C4-2B (cell line): ENCODE measurements at regions not wholly inside any gene's neighbourhood (a gene's known extent, or its start where the extent isn't known, plus 50 kb on each side); places are given as distances from the start of the nearest gene placed in this dataset.
"Not testable (repeated sequence)": the region's sequence is repeated elsewhere in the genome, so short reads cannot be mapped to it uniquely, and the experiment has no call there.

Experiments used
- H3K27ac ChIP-seq: fragments of 450-650 bp; 2 replicates; pipeline ENCODE4 v1.5.1; 2017
- ZFX ChIP-seq: fragments of 450-650 bp; IDR thresholded peaks from 2 replicates; pipeline ENCODE4 v1.6.1; 2017
- TF ChIP-seq, protein P1 (sequence below): fragments of 450-650 bp; conservative IDR thresholded peaks from 2 replicates; pipeline ENCODE4 v1.5.1; 2017; ENCODE audit warnings: mild to moderate bottlenecking

DNA sequence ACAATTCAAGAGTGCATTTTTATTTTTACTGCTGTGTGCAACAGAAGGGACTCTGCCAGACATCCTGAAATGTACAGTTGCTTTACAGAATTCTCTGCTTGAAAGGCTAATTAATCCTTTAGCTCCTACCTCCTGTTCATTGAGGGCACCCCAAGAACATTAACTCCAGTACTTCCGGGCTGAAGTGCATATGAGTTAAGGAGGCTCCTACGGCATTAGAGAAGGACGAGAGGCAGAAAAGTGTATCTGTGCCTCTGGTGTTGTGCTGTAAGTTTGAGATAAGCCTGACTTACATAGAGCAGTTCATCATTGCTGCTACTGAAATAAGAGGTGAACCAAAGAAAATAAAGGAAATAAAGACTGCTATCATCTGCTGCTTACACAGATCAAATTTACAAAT, 609.3 kb upstream of the ADGRB3 start:
- TF ChIP-seq, protein P1, sequence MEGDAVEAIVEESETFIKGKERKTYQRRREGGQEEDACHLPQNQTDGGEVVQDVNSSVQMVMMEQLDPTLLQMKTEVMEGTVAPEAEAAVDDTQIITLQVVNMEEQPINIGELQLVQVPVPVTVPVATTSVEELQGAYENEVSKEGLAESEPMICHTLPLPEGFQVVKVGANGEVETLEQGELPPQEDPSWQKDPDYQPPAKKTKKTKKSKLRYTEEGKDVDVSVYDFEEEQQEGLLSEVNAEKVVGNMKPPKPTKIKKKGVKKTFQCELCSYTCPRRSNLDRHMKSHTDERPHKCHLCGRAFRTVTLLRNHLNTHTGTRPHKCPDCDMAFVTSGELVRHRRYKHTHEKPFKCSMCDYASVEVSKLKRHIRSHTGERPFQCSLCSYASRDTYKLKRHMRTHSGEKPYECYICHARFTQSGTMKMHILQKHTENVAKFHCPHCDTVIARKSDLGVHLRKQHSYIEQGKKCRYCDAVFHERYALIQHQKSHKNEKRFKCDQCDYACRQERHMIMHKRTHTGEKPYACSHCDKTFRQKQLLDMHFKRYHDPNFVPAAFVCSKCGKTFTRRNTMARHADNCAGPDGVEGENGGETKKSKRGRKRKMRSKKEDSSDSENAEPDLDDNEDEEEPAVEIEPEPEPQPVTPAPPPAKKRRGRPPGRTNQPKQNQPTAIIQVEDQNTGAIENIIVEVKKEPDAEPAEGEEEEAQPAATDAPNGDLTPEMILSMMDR = no peak
- no peak for TF ChIP-seq ZFX
- H3K27ac ChIP-seq = no peak overlapping the region

DNA sequence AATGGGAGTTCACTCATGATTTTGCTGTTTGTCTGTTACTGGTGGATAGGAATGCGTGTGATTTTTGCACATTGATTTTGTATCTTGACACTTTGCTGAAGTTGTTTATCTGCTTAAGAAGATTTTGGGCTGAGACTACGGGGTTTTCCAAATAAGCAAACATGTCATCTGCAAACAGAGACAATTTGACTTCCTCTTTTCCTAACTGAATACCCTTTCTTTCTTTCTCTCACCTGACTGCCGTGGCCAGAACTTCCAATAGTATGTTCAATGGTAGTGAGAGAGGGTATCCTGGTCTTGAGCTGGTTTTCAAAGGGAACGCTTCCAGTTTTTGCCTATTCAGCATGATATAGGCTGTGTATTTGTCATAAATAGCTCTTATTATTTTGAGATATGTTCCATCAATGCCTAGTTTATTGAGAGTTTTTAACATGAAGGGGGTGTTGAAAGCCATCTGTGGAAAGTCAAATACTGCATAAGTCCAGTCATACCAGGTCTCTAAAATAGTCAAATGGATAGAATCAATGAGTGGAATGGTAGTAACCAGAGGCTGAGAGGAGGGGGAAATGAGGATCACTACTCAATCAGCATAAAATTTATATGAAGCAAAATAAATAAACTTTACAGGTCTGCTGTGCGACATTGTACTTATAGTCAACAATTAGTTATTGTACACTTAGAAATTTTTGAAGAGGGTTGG, 610.4 kb upstream of the ADGRB3 start:
- TF ChIP-seq ZFX = no peak
- TF ChIP-seq, protein P1 = no peak
- no peak overlapping the region for H3K27ac ChIP-seq

DNA sequence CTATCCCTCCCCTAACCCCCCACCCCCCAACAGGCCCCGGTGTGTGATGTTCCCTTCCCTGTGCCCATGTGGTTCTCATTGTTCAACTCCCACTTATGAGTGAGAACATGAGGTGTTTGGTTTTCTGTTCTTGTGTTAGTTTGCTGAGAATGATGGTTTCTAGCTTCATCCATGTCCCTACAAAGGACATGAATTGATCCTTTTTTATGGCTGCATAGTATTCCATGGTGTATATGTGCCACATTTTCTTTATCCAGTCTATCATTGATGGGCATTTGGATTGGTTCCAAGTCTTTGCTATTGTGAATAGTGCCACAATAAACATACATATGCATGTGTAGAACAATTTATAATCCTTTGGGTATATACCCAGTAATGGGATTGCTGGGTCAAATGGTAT, 612.1 kb upstream of the ADGRB3 start:
- not testable (repeated sequence) for H3K27ac ChIP-seq

DNA sequence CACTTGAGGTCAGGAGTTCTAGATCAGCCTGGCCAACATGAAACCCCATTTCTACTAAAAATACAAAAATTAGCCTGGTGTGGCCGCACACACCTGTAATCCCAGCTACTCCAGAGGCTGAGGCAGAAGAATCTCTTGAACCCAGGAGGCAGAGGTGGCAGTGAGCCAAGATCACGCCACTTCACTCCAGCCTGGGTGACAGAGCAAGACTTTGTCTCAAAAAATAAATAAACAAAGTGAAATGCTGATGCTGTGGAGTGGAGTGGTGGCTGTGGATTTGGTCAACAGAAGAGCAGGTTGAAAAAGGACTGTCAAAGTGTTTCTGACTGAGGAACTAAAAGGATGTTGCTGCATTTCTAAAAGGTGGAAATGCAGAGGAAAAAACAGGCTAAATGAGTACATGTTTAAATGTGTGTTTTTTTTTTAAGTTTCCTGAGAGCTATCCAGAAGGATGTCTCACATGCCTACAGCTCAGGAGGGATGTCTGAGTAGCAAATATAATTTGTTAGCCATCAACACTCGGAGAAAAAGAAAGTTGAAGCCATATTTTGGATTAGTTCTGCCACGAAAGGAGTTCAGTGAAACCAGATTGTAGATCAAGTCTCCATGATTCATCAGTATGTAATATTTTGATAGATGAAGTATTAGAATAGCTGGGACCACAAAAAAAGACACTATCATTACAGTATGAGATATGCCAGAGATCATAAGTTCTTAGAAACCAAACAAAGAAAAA, 621.1 kb upstream of the ADGRB3 start:
- no peak for TF ChIP-seq ZFX
- TF ChIP-seq, protein P1 = no peak
- no peak overlapping the region for H3K27ac ChIP-seq

DNA sequence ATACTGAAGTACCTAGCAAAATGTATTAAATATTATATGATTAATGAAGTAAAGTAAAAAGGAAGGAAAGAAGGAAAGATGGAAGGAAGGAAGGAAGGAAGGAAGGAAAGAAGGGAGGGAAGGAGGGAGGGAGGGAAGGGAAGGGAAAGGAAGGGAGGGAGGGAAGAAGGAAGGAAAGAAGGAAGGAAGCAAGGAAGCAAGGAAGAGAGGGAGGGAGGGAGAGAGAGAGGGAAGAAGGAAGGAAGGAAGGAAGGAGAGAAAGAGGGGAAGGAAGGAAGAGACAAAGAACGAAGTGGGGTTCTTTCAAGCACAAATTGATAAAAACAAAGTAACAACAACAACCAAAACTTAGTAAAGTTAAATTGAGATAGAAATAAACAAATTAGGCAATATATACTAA, 622.3 kb upstream of the ADGRB3 start:
- no peak overlapping the region for H3K27ac ChIP-seq
- TF ChIP-seq, protein P1 = no peak
- TF ChIP-seq ZFX = no peak

DNA sequence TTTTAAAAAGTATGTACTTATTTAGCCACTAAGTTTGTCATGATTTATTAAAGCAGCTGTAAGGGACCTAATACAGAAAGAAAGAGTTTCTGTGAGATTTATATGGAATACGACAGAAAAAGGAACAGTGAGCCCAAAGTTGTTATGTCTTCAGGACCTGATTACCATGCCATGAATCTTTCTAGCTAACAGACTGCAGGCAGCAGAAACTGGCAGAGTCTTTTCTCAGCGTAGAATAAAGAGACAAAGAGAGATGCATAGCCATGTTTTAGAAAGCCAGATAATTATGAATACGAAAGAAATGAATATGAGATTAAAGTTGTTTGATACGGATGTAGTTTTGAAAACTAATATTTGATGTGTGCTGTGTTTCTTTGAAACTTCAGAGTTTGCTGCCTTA, 624.1 kb upstream of the ADGRB3 start:
- TF ChIP-seq, protein P1 = no peak
- no peak for TF ChIP-seq ZFX
- no peak overlapping the region for H3K27ac ChIP-seq

DNA sequence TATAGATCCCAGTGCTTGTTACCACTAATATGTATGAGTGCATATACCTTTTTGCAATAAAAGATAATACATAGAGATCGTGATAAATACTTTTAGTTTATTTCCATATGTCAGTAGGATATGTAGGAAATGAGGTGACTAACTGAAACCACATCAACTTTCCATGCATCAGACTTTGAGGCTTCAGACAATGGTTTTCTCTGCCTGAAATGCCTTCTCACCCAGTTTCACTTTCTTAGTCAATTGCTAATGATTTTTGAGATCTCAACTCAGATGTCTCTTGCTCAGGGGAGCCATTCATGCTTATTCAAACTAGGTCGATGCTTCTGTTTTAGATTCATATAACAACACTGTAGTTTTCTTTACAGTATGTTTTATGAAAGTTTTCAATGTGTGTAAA, 626.6 kb upstream of the ADGRB3 start:
- no peak for TF ChIP-seq ZFX
- TF ChIP-seq, protein P1 = no peak

DNA sequence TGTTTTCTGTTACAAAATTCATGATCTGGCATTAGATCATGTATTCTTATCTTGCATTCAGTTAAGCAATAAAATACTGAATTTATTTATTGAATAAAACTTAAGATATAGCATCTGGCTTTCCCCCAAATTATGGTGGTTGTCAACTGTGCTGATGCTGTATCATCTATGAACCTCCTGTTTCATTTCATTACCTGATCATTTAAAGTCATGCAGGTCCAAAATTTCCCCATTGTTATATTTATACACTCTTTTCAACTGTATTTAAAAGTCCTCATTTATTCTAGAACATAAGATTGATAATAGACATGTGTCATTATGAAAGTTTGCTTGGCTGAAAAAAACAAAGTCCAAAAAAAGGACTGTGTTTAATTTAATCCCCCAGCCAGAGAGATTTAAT, 627.4 kb upstream of the ADGRB3 start:
- no peak for TF ChIP-seq ZFX
- TF ChIP-seq, protein P1 = no peak
- no peak overlapping the region for H3K27ac ChIP-seq

More for the DNA sequence above, 626.6 kb upstream of the ADGRB3 start:
- no peak overlapping the region for H3K27ac ChIP-seq
